ENCODE measurements at regions not wholly inside any gene's neighbourhood (a gene's known extent, or its start where the extent isn't known, plus 50 kb on each side); places are given as distances from the start of the nearest gene placed in this dataset.

DNA sequence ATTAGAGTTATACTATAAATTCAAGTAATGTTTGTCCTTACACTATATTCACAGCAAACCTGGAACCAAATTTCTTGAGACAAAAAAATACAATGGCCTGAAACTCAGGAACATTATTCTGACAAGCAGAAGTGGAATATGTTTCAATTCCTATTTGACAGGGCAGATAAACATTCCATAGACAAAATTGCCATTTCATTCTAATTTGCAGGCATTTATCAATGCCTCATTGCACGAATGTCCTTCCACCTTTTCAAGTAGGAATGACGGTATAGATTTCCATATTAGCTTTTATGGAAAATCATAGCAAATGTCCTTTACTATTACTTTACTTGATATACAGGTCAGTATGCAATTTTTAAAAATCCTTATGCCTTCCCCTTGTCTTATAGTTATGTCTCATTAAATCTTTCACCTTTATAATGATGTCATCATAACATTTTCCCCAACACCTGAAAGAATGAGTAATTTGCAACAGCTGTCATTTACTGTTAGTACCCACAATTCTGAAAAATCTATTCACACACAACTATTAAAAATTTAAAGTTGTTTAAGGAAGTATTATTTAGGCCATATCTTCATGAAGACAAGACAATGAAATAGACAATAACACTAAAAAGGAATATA lies 299.7 kb upstream of the SEMA3C start:
- Histone ChIP-seq H3K36me3 (ENCODE audit: insufficient read depth) (no peaks in the 10 kb centered on the region), H3K27me3 (ENCODE audit: insufficient read depth, low read depth) (no peaks in the 10 kb centered on the region), H3K4me3 (IDR thresholded peaks at IDR 0.05; ENCODE audit: insufficient read depth, low read depth, low read length) (no peak overlapping the region), H4K20me1 (ENCODE audit: insufficient read depth) (no peaks in the 10 kb centered on the region), H3K4me2 (no peak overlapping the region), H3K9ac (no peak overlapping the region), H3K27ac (no peak overlapping the region), H3K79me2 (ENCODE audit: insufficient read depth, low read depth) (no peaks in the 10 kb centered on the region), H3K4me1 (ENCODE audit: low read depth, poor library complexity, severe bottlenecking) (no peaks in the 10 kb centered on the region), H2AFZ (ENCODE audit: low read depth) (no peak overlapping the region)
- TF ChIP-seq, protein P1, sequence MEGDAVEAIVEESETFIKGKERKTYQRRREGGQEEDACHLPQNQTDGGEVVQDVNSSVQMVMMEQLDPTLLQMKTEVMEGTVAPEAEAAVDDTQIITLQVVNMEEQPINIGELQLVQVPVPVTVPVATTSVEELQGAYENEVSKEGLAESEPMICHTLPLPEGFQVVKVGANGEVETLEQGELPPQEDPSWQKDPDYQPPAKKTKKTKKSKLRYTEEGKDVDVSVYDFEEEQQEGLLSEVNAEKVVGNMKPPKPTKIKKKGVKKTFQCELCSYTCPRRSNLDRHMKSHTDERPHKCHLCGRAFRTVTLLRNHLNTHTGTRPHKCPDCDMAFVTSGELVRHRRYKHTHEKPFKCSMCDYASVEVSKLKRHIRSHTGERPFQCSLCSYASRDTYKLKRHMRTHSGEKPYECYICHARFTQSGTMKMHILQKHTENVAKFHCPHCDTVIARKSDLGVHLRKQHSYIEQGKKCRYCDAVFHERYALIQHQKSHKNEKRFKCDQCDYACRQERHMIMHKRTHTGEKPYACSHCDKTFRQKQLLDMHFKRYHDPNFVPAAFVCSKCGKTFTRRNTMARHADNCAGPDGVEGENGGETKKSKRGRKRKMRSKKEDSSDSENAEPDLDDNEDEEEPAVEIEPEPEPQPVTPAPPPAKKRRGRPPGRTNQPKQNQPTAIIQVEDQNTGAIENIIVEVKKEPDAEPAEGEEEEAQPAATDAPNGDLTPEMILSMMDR (conservative IDR thresholded peaks at IDR 0.05; ENCODE audit: low read depth, low read length), result no peak

DNA sequence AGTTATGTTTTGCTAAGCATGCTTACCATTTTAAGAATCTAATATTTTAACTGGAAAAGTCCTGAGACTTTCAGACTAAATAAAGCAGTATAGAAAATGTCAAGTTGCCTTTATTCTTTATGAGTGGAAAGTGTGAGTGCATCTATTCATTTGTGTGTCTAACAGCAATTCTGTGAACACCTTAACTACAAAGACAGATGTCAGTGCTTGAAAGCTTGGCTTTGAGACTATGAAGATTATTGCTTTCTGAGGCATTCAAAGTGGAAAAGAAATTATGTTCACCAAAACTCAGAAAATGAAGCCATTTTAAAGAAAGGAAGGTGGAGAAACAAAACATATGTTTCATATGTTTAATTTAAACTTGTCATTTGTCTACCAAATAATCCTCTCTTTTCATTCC lies 294.5 kb upstream of the SEMA3C start:
- Histone ChIP-seq H4K20me1 (ENCODE audit: insufficient read depth) (no peaks in the 10 kb centered on the region), H3K27me3 (ENCODE audit: insufficient read depth, low read depth) (no peaks in the 10 kb centered on the region), H2AFZ (ENCODE audit: low read depth) (no peak overlapping the region), H3K4me2 (no peak overlapping the region), H3K27ac (no peak overlapping the region), H3K79me2 (ENCODE audit: insufficient read depth, low read depth) (no peaks in the 10 kb centered on the region), H3K4me1 (ENCODE audit: low read depth, poor library complexity, severe bottlenecking) (no peaks in the 10 kb centered on the region), H3K9ac (no peak overlapping the region), H3K4me3 (IDR thresholded peaks at IDR 0.05; ENCODE audit: insufficient read depth, low read depth, low read length) (no peak overlapping the region), H3K36me3 (ENCODE audit: insufficient read depth) (no peaks in the 10 kb centered on the region)
- TF ChIP-seq, protein P1 (conservative IDR thresholded peaks at IDR 0.05; ENCODE audit: low read depth, low read length), result no peak

DNA sequence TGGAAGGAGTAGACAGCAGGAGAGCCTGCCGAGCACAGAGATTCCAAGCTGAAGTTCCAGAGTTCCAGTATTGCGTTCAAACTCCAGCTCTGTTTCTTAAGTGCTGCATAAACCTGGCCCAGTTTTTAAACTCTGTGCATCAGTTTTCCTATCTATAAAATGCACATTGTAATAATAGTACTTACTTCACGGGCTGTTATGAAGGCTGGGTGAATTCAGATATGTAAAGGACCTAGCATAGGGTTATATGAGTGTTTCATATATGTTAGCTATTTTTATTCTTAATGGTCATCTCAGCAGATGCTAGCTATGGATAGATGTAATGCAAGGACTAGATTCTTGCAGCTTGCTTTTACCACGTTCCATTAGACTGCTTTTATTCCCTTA lies 293.1 kb upstream of the SEMA3C start:
- Histone ChIP-seq H3K4me3 (IDR thresholded peaks at IDR 0.05; ENCODE audit: insufficient read depth, low read depth, low read length) (no peak overlapping the region), H3K27ac (no peak overlapping the region), H3K36me3 (ENCODE audit: insufficient read depth) (no peaks in the 10 kb centered on the region), H4K20me1 (ENCODE audit: insufficient read depth) (no peaks in the 10 kb centered on the region), H3K4me1 (ENCODE audit: low read depth, poor library complexity, severe bottlenecking) (no peaks in the 10 kb centered on the region), H2AFZ (ENCODE audit: low read depth) (no peak overlapping the region), H3K79me2 (ENCODE audit: insufficient read depth, low read depth) (no peaks in the 10 kb centered on the region), H3K9ac (no peak overlapping the region), H3K4me2 (no peak overlapping the region), H3K27me3 (ENCODE audit: insufficient read depth, low read depth) (no peaks in the 10 kb centered on the region)
- TF ChIP-seq, protein P1 (conservative IDR thresholded peaks at IDR 0.05; ENCODE audit: low read depth, low read length), result no peak

DNA sequence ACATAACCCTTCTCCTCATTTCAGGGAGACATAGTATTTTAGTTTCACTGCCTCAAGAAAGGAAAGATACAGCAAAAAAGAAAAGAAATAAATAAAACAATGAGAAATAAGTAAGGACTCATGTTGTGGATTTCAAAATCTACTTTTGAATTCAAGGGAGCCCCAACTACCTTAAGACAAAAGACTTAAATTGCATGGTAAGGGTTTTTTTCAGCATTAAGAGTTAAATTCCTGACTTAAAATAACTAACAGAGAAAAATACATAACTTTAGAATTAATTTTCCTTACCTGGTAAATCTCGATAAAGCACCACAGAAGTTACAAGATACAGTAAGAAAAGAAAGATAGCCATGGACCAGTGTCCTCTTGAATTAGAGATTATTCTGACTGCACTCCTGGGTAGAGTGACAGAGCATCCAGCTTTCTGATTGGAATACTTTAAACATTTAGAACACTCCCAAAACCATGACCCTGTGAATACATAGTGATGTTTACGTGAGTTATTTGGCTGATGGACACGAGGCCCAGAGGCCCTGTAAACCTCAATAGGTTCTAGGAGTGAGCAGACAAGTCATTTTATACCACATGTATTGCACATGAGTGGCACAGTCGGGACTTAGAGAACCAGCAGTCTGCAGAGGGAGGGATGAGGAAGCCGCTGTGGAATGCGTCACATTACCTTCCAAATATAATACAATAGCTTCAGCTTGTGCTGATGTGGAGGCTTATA lies 292.5 kb upstream of the SEMA3C start:
- no peak overlapping the region for H3K27ac ChIP-seq
- no peak overlapping the region for H3K9ac ChIP-seq

More for the DNA sequence above, 292.5 kb upstream of the SEMA3C start:
- Histone ChIP-seq H2AFZ (ENCODE audit: low read depth) (no peak overlapping the region), H3K4me3 (IDR thresholded peaks at IDR 0.05; ENCODE audit: insufficient read depth, low read depth, low read length) (no peak overlapping the region), H4K20me1 (ENCODE audit: insufficient read depth) (no peaks in the 10 kb centered on the region), H3K27me3 (ENCODE audit: insufficient read depth, low read depth) (no peaks in the 10 kb centered on the region), H3K4me2 (no peak overlapping the region), H3K36me3 (ENCODE audit: insufficient read depth) (no peaks in the 10 kb centered on the region), H3K79me2 (ENCODE audit: insufficient read depth, low read depth) (no peaks in the 10 kb centered on the region), H3K4me1 (ENCODE audit: low read depth, poor library complexity, severe bottlenecking) (no peaks in the 10 kb centered on the region)
- TF ChIP-seq, protein P1 (conservative IDR thresholded peaks at IDR 0.05; ENCODE audit: low read depth, low read length), result no peak

Data from KMS-11 (cell line).